ENCODE measurements at regions not wholly inside any gene's neighbourhood (a gene's known extent, or its start where the extent isn't known, plus 50 kb on each side); places are given as distances from the start of the nearest gene placed in this dataset.

- ATAC-seq = no peak; the same call in 1 of the 3 replicates
- no peak for TF ChIP-seq ZFP3 (CRISPR knock-in tag; IDR thresholded peaks at IDR 0.05)
- TF ChIP-seq BACH2 (CRISPR knock-in tag; IDR thresholded peaks at IDR 0.05; ENCODE audit: borderline replicate concordance) = no peak
- TF ChIP-seq OSR1 (CRISPR knock-in tag; IDR thresholded peaks at IDR 0.05) = no peak
- no peak for TF ChIP-seq PATZ1 (CRISPR knock-in tag; IDR thresholded peaks at IDR 0.05; ENCODE audit: borderline replicate concordance)
- TF ChIP-seq ARNTL (CRISPR knock-in tag; IDR thresholded peaks at IDR 0.05; ENCODE audit: borderline replicate concordance, low read depth) = no peak
- TF ChIP-seq TOX (CRISPR knock-in tag; IDR thresholded peaks at IDR 0.05; ENCODE audit: borderline replicate concordance) = no peak
- TF ChIP-seq ISL1 (CRISPR knock-in tag; IDR thresholded peaks at IDR 0.05) = no peak
- TF ChIP-seq GLIS3 (CRISPR knock-in tag; IDR thresholded peaks at IDR 0.05) = no peak
- TF ChIP-seq CSRNP3 (CRISPR knock-in tag; IDR thresholded peaks at IDR 0.05) = no peak
Measured at GRCh38 chr3:117510396-117510795, 800.8 kb downstream of the TUSC7 start.

GRCh38 chr3:117512975-117513374, 803.4 kb downstream of the TUSC7 start:
- peak; percentile 95 for ATAC-seq
- no peak for TF ChIP-seq ZNF8 (CRISPR knock-in tag; IDR thresholded peaks at IDR 0.05)
- peak; percentile 88 for TF ChIP-seq ISL1 (CRISPR knock-in tag; IDR thresholded peaks at IDR 0.05)
- peak; percentile 29; the same call in 1 of the 2 replicates for TF ChIP-seq TCF4 (CRISPR knock-in tag; IDR thresholded peaks at IDR 0.05; ENCODE audit: borderline replicate concordance)
- TF ChIP-seq ZNF565 (CRISPR knock-in tag; conservative IDR thresholded peaks at IDR 0.05; ENCODE audit: low read depth) = no peak
- 0 out of 2 replicates have a peak, but pooled peaks have one; percentile 47 for TF ChIP-seq ZC3H10 (CRISPR knock-in tag; IDR thresholded peaks at IDR 0.05)
- peak; percentile 39; the same call in 1 of the 2 replicates for TF ChIP-seq CREB5 (CRISPR knock-in tag; IDR thresholded peaks at IDR 0.05; ENCODE audit: low read depth)
- TF ChIP-seq ESRRG (CRISPR knock-in tag; IDR thresholded peaks at IDR 0.05) = no peak

- ATAC-seq = no peak
- no peak for TF ChIP-seq PPARA (CRISPR knock-in tag; IDR thresholded peaks at IDR 0.05; ENCODE audit: borderline replicate concordance)
- no peak for TF ChIP-seq ZNF8 (CRISPR knock-in tag; IDR thresholded peaks at IDR 0.05)
Measured at GRCh38 chr3:117515309-117515708, 805.7 kb downstream of the TUSC7 start.

GRCh38 chr3:117518364-117518763, 808.8 kb downstream of the TUSC7 start:
- ATAC-seq = no peak

GRCh38 chr3:117519776-117520175, 810.2 kb downstream of the TUSC7 start:
- TF ChIP-seq CSDC2 (CRISPR knock-in tag; IDR thresholded peaks at IDR 0.05) (no peak), OSR1 (CRISPR knock-in tag; IDR thresholded peaks at IDR 0.05) (no peak), POU6F1 (CRISPR knock-in tag; IDR thresholded peaks at IDR 0.05; ENCODE audit: borderline replicate concordance, low read depth) (no peak), ZC3H10 (CRISPR knock-in tag; IDR thresholded peaks at IDR 0.05) (no peak)
- no peak for ATAC-seq

More at GRCh38 chr3:117518364-117518763, 808.8 kb downstream of the TUSC7 start:
- TF ChIP-seq ISL1 (CRISPR knock-in tag; IDR thresholded peaks at IDR 0.05) (no peak), TOX (CRISPR knock-in tag; IDR thresholded peaks at IDR 0.05; ENCODE audit: borderline replicate concordance) (no peak), ZC3H10 (CRISPR knock-in tag; IDR thresholded peaks at IDR 0.05) (no peak), ARNTL (CRISPR knock-in tag; IDR thresholded peaks at IDR 0.05; ENCODE audit: borderline replicate concordance, low read depth) (no peak), POU6F1 (CRISPR knock-in tag; IDR thresholded peaks at IDR 0.05; ENCODE audit: borderline replicate concordance, low read depth) (no peak), ZNF70 (CRISPR knock-in tag; IDR thresholded peaks at IDR 0.05) (no peak), OSR1 (CRISPR knock-in tag; IDR thresholded peaks at IDR 0.05) (no peak), BACH2 (CRISPR knock-in tag; IDR thresholded peaks at IDR 0.05; ENCODE audit: borderline replicate concordance) (no peak), SNAI2 (CRISPR knock-in tag; IDR thresholded peaks at IDR 0.05) (no peak), RARB (CRISPR knock-in tag; IDR thresholded peaks at IDR 0.05) (no peak), TCF4 (CRISPR knock-in tag; IDR thresholded peaks at IDR 0.05; ENCODE audit: borderline replicate concordance) (no peak), ZFP3 (CRISPR knock-in tag; IDR thresholded peaks at IDR 0.05) (no peak)

Data from SK-N-SH treated with all-trans-retinoic acid at 6 μM for 48 hours (cell line).